H1 (cell line): ENCODE measurements at regions not wholly inside any gene's neighbourhood (a gene's known extent, or its start where the extent isn't known, plus 50 kb on each side); places are given as distances from the start of the nearest gene placed in this dataset.

Source experiments
- GABPA ChIP-seq: IDR thresholded peaks from 2 replicates; pipeline ENCODE4 v1.6.1; 2011; ENCODE audit warnings: mild to moderate bottlenecking, low read length, moderate library complexity, borderline replicate concordance; ENCODE audit not compliant: insufficient read depth
- HDAC2 ChIP-seq, 2 experiments: fragments of 300-600 bp in 1 of 2; sonication (generic) in 1 of 2; IDR thresholded peaks; 2 replicates each; pipeline ENCODE4 v1.6.1; 2011 to 2012; ENCODE audit warnings: low read depth in 2 of 2, low read length in 2 of 2, mild to moderate bottlenecking in 2 of 2, moderate library complexity in 2 of 2, borderline replicate concordance in 1 of 2, inconsistent platforms in 1 of 2
- JUN ChIP-seq: IDR thresholded peaks from 2 replicates; pipeline ENCODE4 v1.6.1; 2011; ENCODE audit warnings: low read depth, mild to moderate bottlenecking, improper control_type of control experiment, low read length
- YY1 ChIP-seq: IDR thresholded peaks from 2 replicates; pipeline ENCODE4 v1.6.1; 2011; ENCODE audit warnings: low read depth, mild to moderate bottlenecking, low read length

- TF ChIP-seq HDAC2 (IDR thresholded peaks at IDR 0.05; ENCODE audit: borderline replicate concordance in 1 of 2, low read depth in 2 of 2, low read length in 2 of 2) (no peak), GABPA (no peak), YY1 (no peak), JUN (no peak)
These were observed 380.8 kb upstream of the ACVR2A start (continued) for GRCh38 chr2:147463881-147464520.
